GM19023 (cell line): ENCODE measurements at regions not wholly inside any gene's neighbourhood (a gene's known extent, or its start where the extent isn't known, plus 50 kb on each side); places are given as distances from the start of the nearest gene placed in this dataset.

Experiments used
- ATAC-seq: cut with Tn5 transposase; IDR thresholded peaks from one replicate; pipeline ENCODE4 v1.9.1; 2021; ENCODE audit warnings: mild to moderate bottlenecking, moderate library complexity; ENCODE audit not compliant: unreplicated experiment

DNA sequence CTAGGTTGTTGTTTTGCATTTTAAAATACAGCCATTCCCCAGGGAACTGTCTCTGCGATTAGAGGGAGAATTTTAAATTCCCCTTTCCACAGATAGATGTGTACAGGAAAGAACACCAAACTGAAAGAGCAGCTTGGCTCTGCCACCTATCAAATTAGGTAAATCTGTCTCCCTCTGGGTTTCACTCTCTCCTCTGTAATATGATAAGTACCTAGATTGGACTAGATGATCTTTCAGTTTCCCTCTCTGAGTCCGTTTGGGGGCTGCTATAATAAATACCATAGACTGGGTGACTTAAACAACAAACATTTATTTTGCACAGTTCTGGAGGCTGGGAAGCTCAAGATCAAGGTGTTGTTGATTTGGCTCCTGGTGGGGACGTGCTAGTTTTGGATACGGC is 186.0 kb downstream of the KIF20B start:
- ATAC-seq = peak; percentile 40

GRCh38 chr10:89887830-89888229 is 186.4 kb downstream of the KIF20B start:
- ATAC-seq = peak; percentile 59

- peak; percentile 75 for ATAC-seq
Observed at GRCh38 chr10:89888321-89889070, 187.1 kb downstream of the KIF20B start.

- no peak for ATAC-seq
Observed at GRCh38 chr10:89889606-89890005, 188.2 kb downstream of the KIF20B start.

DNA sequence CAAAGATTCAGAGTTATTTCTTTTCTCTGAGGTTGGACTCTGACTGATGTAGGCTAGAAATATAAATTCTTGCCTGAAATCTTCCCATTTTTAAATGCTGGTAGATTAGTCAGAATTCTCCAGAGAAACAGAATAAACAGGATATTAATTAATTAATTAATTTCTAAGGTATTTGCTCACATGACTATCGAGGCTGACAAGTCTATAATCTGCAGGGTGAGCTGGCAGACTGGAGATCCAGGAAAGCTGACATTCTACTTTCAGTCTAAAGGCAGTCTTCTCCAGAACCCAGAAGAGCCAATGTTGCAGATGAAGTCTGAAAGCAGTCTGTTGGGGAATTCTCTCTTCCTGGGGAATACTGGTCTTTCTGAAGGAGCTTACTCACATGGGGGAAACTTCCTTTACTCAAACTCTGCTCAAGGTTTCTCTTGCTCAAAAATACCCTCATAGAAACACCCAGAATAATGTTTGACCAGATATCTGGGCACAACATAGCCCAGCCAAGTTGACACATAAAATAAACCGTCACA is 189.7 kb downstream of the KIF20B start:
- ATAC-seq = no peak

DNA sequence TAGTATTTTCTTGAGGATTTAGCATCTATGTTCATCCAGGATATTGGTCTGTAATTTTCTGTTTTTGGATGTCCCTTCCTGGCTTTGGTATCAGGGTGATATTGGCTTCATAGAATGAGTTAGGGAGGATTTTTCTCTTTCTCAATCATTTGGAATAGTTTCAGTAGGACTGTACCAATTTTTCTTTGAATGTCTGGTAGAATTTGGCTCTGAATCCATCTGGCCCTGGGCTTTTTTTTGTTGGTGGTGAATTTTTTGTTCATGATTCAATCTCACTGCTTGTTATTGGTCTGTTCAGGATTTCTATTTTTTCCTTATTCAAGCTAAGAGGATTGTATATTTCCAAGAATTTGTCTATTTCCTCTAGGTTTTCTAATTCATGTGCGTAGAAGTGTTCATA is 192.7 kb downstream of the KIF20B start:
- no peak for ATAC-seq

DNA sequence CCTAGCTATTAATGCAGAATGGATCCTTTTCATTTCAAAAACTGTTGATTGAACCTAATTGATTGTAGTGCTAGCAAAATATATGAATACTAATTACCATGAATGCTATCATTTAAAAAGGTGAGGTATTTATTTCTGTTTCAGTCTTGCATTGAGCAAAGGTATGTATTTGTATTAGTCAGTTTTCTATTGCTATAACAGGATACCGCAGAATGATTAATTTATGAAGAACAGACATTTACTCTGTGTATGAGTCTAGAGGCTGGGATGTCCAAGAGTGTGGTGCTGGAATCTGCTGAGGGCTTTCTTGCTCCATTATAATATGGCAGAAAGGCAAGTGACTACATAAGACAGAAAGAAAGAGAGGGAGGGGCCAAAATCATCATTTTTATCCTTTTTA is 199.2 kb downstream of the KIF20B start:
- no peak for ATAC-seq

DNA sequence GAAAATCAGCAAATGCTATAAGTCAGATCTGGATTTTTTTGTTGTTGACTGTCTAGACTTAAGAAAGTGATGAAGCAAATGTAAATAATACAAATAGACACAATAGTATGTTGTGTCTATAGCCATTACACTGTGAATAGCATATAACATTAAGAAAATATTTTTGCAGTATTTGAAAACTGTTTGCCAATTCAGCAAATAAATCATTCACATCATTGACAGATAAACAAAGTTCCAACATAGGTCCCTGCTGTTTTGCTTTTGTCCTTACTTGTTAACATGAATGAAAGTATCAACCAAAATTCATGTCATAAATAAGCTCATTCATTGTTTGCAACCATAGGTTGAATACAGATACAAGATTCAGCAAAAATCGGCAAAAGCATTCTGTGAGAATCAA is 200.5 kb downstream of the KIF20B start:
- ATAC-seq = no peak

DNA sequence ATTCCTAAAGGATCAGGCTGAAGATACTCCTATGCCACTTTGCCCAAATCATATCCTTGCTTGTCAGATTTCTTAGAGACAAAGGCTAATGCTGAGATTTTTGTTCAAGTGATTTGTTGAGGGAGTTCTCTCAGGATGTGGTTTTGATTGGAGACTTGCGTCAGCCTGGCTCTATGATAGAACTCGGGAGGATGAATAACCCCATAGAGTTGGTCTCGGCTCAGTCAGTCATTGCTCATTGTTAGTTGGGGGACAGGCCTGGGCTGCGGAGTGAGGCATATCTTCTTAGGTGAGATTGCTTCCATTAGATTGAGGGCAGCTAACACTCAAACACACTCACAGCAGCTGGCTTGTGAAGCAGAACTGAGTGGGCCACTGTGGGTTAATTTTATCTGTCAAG is 203.4 kb downstream of the KIF20B start:
- no peak for ATAC-seq

GRCh38 chr10:89909752-89910151 is 208.4 kb downstream of the KIF20B start:
- no peak for ATAC-seq

DNA sequence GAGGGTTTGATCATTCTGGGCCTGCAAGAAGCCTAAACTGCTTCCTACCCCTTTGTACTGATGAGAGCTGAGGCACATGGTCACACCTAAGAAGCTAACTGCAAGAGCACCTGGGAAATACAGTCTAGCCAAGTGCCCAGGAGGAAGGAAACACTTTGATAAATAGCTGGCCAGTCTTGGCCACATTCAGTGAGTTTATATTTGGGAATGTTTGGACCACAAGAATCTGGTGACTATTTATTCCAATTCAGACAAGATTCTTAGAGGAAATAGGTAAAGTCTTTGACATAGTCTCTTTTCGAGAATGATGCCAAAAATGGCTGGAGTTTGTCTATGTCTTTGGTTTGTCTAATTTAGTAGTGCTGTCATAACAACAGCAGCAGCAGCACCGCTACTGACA is 213.6 kb downstream of the KIF20B start:
- ATAC-seq = no peak

- ATAC-seq = no peak
Observed at GRCh38 chr10:89915968-89916367, 214.6 kb downstream of the KIF20B start.

GRCh38 chr10:89916468-89917215 is 215.3 kb downstream of the KIF20B start:
- no peak for ATAC-seq

DNA sequence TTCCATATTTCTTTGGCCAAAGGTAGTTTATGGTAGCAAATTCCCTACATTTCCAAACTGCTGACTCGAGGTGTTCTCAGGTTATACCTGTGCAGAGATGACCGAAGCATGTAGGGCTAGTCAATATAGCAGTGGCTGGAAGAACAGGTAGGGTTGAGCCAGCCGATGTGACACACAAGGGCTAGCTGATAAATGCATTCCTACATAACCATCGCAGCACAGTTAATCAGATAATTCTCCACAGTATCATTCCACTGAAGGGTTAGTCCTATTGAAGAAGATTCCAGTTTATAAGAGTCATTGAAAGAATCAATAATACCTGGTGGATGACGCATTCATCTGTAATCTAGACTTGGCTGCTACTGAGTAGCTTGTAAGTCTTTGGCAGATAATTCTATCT is 220.0 kb downstream of the KIF20B start:
- no peak for ATAC-seq

DNA sequence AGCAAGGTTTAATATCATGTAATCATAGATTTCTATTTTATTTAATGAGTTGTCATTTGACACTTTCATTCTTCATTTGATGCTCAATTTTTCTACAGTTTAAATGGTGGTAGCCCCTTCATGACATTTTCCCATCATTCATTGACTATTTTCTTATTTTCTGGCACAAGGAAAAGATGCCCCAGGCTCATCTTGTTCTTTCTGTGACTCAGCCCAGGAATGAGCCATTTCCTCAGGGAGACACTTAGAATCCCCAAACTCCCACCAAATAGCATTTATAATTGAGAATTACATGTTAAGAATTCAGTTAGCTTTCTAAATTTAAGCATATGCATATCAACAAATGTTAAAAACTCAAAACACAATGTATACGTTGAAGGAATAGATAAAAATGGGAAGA is 222.3 kb downstream of the KIF20B start:
- no peak for ATAC-seq

DNA sequence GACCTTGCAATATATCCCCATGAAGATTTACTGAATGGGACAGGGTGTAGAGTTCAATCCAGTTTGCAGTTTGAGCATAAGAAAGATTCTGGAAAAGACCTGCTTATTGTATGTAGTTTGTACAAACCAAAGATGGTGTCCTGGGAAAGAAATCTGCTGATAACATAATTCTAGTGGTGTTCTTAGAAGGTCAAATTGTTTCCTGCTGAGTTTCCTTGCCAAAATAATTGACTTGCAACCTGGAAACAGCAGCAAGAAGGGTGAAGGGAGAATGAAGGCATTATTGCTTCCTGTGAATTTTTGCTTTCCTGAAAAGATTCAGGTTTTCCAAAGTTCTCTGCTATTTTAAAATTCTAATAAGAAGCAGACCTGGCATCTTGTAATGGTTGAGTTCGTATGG is 222.9 kb downstream of the KIF20B start:
- ATAC-seq = no peak

GRCh38 chr10:89926736-89927135 is 225.3 kb downstream of the KIF20B start:
- ATAC-seq = no peak

DNA sequence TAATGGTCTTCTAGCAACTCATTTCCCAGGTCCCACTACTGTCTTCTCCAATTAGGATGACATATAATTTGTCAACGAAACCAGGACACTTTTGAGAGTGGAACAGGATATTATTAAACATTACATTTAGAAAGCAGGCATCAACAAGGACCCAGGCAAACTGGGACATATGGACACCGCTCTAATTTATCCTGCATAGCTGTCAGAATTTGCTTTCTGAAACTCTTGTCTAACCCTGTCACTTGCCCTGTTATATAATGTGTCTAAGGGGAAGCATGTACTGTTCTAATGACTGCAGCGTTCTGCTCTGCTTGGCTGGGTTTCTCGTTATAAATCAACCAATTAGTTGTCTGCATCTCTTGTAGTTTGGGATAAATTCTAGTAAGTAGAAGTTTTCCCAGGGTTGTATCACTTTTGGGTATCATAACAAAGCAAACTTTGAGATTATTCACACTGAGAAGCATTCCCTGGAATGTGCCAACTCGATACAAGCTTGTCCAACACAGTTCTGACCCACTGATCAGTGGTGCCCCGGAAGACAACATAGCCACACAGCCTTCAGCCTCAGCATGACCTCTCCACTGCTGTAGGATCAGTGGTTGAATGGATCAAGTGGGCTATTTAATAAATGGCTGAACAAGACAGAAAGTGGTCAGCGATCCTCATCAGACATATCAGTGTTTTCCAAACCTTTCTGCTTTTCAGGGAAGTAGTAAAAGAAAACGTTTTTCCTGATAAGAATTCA is 228.1 kb downstream of the KIF20B start:
- ATAC-seq = peak; percentile 57

GRCh38 chr10:89937494-89937893 is 236.1 kb downstream of the KIF20B start:
- no peak for ATAC-seq

- ATAC-seq = no peak
Observed at GRCh38 chr10:89940076-89940475, 238.7 kb downstream of the KIF20B start.

GRCh38 chr10:89942217-89942616 is 240.8 kb downstream of the KIF20B start:
- peak; percentile 84 for ATAC-seq

DNA sequence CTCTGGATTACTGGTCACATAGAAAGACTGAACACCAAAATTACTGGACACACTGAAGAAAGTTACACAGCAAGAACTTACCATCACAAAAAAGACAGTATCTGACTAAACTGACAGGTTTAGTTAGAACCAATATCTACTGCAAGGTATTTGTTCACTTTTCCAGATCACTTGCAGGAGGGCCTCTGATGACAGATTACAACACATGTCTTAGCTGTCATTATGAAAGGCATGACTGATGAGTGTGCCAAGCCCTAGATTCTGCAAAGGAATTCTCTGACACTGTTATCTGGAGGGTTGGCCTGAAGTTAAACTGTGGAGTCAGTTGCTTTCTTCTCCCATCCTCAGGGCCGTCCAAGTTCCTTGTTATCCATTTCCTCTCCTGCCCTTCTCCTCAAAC is 242.7 kb downstream of the KIF20B start:
- no peak for ATAC-seq
